Kidney (tissue), 13 donors: ENCODE measurements at regions not wholly inside any gene's neighbourhood (a gene's known extent, or its start where the extent isn't known, plus 50 kb on each side); places are given as distances from the start of the nearest gene placed in this dataset.

Experiments used
- DNase-seq, 5 donors: peaks; one replicate each; pipeline ENCODE4 v3.0.0-alpha.2; 2013 to 2020
- FAIRE-seq: peaks from 2 replicates; lab custom pipeline; 2012; peaks lifted over from hg19 to GRCh38; lab: Jason Lieb, UNC
- H3K27ac ChIP-seq, 2 donors: one replicate each; pipeline ENCODE4 v1.7.0; 2013; ENCODE audit warnings: low read depth in 2 of 2, low read length in 2 of 2, inconsistent platforms in 1 of 2
- H3K27me3 ChIP-seq: one replicate; pipeline ENCODE4 v1.7.1; 2013; ENCODE audit warnings: low read length, inconsistent platforms; ENCODE audit not compliant: control insufficient read depth, insufficient read depth
- H3K36me3 ChIP-seq, 3 donors: one replicate each; pipeline versions ENCODE4 v1.7.0 to v1.7.1; 2013; ENCODE audit warnings: low read length in 3 of 3, control low read depth in 1 of 3, inconsistent platforms in 1 of 3; ENCODE audit not compliant: insufficient read depth in 3 of 3, control insufficient read depth in 2 of 3
- H3K4me1 ChIP-seq, 3 donors: one replicate each; pipeline versions ENCODE4 v1.7.0 to v1.7.1; 2013; ENCODE audit warnings: low read length in 3 of 3, inconsistent platforms in 1 of 3, low read depth in 1 of 3; ENCODE audit not compliant: control insufficient read depth in 2 of 3, insufficient read depth in 2 of 3
- H3K4me3 ChIP-seq, 3 donors: one replicate each; pipeline versions ENCODE4 v1.7.0 to v1.8.1; 2013; ENCODE audit warnings: low read length in 3 of 3, control low read depth in 1 of 3, inconsistent platforms in 1 of 3
- H3K9ac ChIP-seq, 3 donors: one replicate each; pipeline versions ENCODE4 v1.7.0 to v1.7.1; 2013; ENCODE audit warnings: low read length in 3 of 3, control low read depth in 1 of 3, inconsistent platforms in 1 of 3
- H3K9me3 ChIP-seq, 3 donors: one replicate each; pipeline versions ENCODE4 v1.7.0 to v1.7.1; 2013; ENCODE audit warnings: low read length in 3 of 3, control low read depth in 1 of 3, inconsistent platforms in 1 of 3; ENCODE audit not compliant: control insufficient read depth in 2 of 3, insufficient read depth in 1 of 3
- CTCF ChIP-seq: IDR thresholded peaks from 3 replicates; pipeline ENCODE4 v1.5.1; 2012; ENCODE audit warnings: mild to moderate bottlenecking, moderate library complexity, borderline replicate concordance; ENCODE audit not compliant: insufficient read depth; ENCODE audit errors: extremely low read depth
- intact Hi-C: fragments of 100-400 bp; cut with DNase I; formaldehyde crosslinking; loops from one replicate; pipeline ENCODE4 v1.11.1; 2022
- donor health status: control.
- donor health status: control.
- donor health status: control.
- donor health status: control.
- donor health status: control.
- donor health status: DM: yes; HTN: yes; CAD: no.
- donor health status: Normal renal cell carcinoma (clear cell type).

GRCh38 chr19:30999726-31000125 is 349.5 kb downstream of the TSHZ3 start:
- no peak for DNase-seq
- Histone ChIP-seq H3K4me1 (no peaks in the 10 kb centered on the region), H3K9ac (no peak overlapping the region), H3K4me3 (no peak overlapping the region), H3K27me3 (no peaks in the 10 kb centered on the region), H3K36me3 (no peaks in the 10 kb centered on the region), H3K27ac (no peak overlapping the region), H3K9me3 (no peaks in the 10 kb centered on the region)
- no peak for TF ChIP-seq CTCF
- intact Hi-C loops, result no loop called here
- FAIRE-seq, result no peak

DNA sequence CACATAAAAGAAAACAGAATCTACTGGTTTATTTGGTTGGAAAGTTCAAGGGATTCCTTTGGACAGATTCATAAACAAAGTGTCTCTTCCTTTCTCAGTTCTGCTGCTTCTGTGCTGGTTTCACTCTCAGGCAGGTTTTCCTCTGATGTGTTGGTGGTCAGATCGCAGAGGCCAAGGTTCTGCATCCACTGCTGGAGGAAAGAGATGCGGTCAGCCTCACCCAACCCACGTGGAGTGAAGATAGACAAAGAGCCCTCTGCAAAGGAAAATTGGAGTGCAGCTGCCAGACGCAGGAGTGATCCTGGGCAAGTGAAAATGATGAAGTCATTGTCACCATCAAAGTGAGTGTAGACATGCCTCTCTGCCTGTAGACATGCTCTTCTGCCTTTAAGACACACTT is 352.0 kb downstream of the TSHZ3 start:
- H3K9me3 ChIP-seq, result no peaks in the 10 kb centered on the region
- H3K27ac ChIP-seq, result no peak overlapping the region
- no peaks in the 10 kb centered on the region for H3K36me3 ChIP-seq
- no peak for TF ChIP-seq CTCF
- no peak overlapping the region for H3K9ac ChIP-seq
- H3K4me3 ChIP-seq, result no peak overlapping the region
- DNase-seq (no peak), FAIRE-seq (no peak)
- intact Hi-C loops, result no loop called here
- no peaks in the 10 kb centered on the region for H3K4me1 ChIP-seq
- H3K27me3 ChIP-seq, result no peaks in the 10 kb centered on the region

- Histone ChIP-seq H3K36me3 (no peaks in the 10 kb centered on the region), H3K4me1 (no peaks in the 10 kb centered on the region), H3K27ac (no peak overlapping the region), H3K4me3 (no peak overlapping the region), H3K9me3 (peaks cover 0 to 13% (median 10%) of the 10 kb centered on the region in 3 donors), H3K9ac (no peak overlapping the region), H3K27me3 (no peaks in the 10 kb centered on the region)
- FAIRE-seq (no peak), DNase-seq (no peak)
- no peak for TF ChIP-seq CTCF
- intact Hi-C loops, result no loop called here
Observed at GRCh38 chr19:30978639-30979038, 370.6 kb downstream of the TSHZ3 start.

GRCh38 chr19:30969591-30969990 is 379.6 kb downstream of the TSHZ3 start:
- Histone ChIP-seq H3K4me3 (no peak overlapping the region), H3K9ac (no peak overlapping the region), H3K36me3 (no peaks in the 10 kb centered on the region), H3K27me3 (no peaks in the 10 kb centered on the region), H3K4me1 (no peaks in the 10 kb centered on the region), H3K27ac (no peak overlapping the region), H3K9me3 (peaks cover 0 to 2% (median 0%) of the 10 kb centered on the region in 3 donors)
- DNase-seq (no peak), FAIRE-seq (no peak)
- TF ChIP-seq CTCF, result no peak
- intact Hi-C loops, result no loop called here
